GM18951 (cell line): ENCODE measurements at regions not wholly inside any gene's neighbourhood (a gene's known extent, or its start where the extent isn't known, plus 50 kb on each side); places are given as distances from the start of the nearest gene placed in this dataset.
"Not testable (repeated sequence)": the region's sequence is repeated elsewhere in the genome, so short reads cannot be mapped to it uniquely, and the experiment has no call there.

ENCODE experiments used
- POLR2A ChIP-seq: IDR thresholded peaks from 4 replicates; pipeline ENCODE4 v1.6.1; 2011; ENCODE audit warnings: mild to moderate bottlenecking; ENCODE audit not compliant: insufficient read length, insufficient read depth; ENCODE audit errors: extremely low read depth
- in situ Hi-C: fragments of 300-500 bp; cut with MboI; formaldehyde crosslinking; loops from one replicate; pipeline ENCODE4 v1.12.0; 2022; ENCODE audit warnings: low sequenced_read_pairs, mixed read lengths, inconsistent platforms; ENCODE audit not compliant: unreplicated experiment

DNA sequence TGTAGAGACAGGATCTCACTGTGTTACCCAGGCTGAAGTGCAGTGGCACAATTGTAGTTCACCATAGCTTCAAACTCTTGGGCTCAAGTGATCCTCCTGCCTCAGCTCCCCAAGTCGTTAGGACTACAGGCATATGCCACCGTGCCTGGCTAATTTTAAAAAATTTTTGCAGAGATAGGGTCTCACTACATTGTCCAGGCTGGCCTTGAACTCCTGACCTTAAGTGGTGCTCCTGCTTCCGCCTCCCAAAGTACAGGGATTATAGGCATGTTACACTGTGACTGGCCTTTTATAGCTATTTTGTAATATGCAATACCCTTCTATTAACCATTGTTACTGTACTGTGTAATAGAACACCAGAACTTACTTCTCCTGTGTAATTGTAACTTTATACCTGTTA is 139.3 kb upstream of the ZNF267 start:
- in situ Hi-C loops: no loop called here
- no peak for TF ChIP-seq POLR2A

- in situ Hi-C loops: not testable (repeated sequence)
These were observed 128.5 kb upstream of the ZNF267 start for GRCh38 chr16:31745098-31745497.

GRCh38 chr16:31745900-31746299 is 127.7 kb upstream of the ZNF267 start:
- in situ Hi-C loops: no loop called here
- no peak for TF ChIP-seq POLR2A

DNA sequence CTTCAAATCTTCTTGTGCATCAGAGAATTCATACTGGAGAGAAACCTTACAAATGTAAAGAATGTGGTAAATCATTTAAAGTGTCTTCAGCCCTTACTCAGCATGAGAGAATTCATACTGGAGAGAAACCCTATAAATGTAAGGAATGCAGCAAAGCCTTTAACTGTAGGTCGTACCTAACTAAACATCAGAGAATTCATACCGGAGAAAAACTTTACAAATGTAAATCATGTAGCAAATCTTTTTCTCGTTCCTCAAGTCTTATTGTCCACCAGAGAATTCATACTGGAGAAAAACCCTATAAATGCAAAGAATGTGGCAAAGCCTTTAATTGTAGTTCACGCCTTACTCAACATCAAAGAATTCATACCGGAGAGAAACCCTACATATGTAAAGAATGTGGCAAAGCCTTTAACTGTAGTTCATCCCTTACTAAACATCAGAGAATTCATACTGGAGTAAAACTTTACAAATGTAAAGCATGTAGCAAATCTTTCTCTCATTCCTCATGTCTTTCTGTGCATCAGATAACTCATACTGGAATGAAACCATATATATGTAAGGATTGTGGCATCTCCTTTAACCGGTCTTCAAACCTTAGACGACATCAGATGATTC is 118.5 kb upstream of the ZNF267 start:
- in situ Hi-C loops: no loop called here
- TF ChIP-seq POLR2A: no peak

DNA sequence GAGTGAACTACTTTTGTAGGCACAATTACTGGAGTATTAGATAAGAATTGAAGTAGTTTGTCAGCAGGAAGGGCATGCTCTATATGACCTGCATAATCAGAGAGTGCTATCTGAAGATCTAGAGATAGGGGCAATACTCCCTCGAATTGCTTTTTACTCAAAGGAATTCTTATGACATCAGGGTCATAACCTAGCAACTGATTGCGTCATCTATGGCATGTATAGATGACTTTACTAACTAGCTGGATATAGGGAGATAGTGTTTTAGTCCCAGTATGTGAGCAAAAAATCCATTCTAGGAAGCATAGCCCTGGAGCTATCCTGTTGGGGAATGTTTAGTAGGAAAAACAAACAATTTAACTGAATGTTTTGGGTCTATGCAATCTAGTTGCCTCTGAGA is 109.5 kb upstream of the ZNF267 start:
- no peak for TF ChIP-seq POLR2A
- in situ Hi-C loops: no loop called here

DNA sequence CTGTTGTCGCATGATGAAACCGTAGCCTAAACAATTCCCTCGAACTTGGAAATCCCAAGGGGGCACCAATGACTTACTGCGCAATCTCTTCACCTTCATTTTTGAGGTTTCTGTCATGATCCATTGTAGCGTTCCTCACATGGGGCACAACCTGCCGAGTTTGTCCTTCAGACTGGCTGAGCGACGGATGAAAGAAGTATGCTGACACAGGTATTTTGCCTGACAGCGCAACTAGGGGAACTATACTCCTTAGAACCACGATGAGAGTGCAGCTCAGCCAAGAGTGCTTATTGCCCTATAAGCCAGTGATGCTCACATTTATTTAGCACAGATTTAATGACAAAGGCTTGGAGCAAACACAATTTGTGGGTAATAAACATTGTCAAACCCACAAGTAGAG is 106.3 kb upstream of the ZNF267 start:
- no peak for TF ChIP-seq POLR2A
- in situ Hi-C loops: no loop called here

- in situ Hi-C loops: no loop called here
- TF ChIP-seq POLR2A: no peak
These were observed 93.3 kb upstream of the ZNF267 start for GRCh38 chr16:31780342-31780741.

DNA sequence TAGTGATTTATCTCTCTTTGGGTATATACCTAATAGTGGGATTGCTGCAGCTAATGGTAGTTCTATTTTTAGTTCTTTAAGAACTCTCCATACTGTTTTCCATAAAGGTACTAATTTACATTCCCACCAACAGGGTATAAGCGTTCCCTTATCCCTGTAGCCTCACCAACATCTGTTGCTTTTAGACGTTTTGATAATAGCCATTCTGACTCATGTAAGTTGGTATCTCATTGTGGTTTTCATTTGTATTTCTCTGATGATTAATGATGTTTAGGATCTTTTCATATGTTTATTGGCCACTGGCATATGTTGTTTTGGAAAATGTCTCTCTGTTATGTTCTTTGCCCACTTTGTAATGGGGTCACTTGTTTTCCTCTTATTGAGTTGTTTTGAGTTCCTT is 88.5 kb upstream of the ZNF267 start:
- in situ Hi-C loops: no loop called here
- TF ChIP-seq POLR2A: no peak

DNA sequence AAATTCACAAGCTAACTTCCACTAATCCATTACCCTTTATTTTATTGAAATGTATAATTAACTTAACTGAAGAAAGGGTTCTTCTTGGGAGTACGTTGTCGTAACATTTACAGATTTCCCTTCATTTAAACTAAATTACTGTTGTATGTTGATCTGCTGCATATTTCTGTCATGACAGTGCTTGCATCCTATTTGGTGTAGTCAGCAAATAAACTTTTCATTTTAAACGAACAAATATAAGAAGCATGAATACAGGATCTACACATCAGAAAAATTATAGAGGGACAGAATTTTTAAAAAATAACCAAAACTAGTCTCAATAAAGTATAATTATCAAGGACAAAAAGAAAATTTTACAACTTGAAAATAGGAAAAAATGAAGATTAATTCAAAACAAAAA is 66.5 kb upstream of the ZNF267 start:
- no peak for TF ChIP-seq POLR2A
- in situ Hi-C loops: no loop called here

DNA sequence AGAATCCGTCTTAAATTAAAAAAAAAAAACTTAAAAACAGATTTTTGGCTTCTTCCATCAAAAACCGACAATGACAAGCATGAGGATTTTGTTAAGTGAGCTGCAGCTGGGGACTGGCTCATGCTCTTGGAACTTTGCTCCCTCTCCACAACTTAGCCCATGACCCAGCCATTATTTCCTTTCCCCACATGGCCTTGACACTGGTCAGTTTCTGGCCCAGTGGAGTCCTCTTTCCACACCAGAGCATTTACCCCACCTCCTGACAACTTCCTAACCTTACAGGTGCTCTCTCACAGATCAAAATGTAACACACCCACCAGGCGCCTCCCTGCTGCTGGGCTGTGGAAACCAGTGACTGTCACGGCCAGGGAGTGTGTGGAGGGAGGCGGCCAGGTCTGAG is 62.7 kb upstream of the ZNF267 start:
- no peak for TF ChIP-seq POLR2A
- in situ Hi-C loops: no loop called here

GRCh38 chr16:31816141-31816540 is 57.5 kb upstream of the ZNF267 start:
- in situ Hi-C loops: not testable (repeated sequence)

- in situ Hi-C loops: no loop called here
- no peak for TF ChIP-seq POLR2A
These were observed 54.2 kb upstream of the ZNF267 start for GRCh38 chr16:31819386-31819785.

DNA sequence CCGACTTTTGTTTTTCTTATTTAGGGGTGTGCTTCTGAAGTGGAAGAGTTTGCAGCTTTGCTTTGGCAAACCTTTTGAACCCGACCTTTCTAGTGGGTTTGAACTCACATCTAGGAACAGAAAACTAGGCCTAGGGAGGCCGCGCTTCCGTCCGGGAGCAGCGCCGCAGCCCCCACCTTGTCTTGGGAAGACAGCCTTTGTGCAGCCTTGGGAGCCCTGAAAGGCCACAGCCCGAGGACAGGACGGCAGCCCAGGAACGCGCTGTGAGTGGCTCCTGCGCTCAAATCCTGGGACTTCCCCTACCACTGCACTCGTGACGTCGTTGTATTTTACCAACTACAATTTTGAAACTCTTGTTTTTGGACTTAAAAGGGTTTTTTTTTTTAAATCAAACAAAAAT is 53.7 kb upstream of the ZNF267 start:
- in situ Hi-C loops: no loop called here
- no peak for TF ChIP-seq POLR2A
